A549 (cell line): ENCODE measurements at regions not wholly inside any gene's neighbourhood (a gene's known extent, or its start where the extent isn't known, plus 50 kb on each side); places are given as distances from the start of the nearest gene placed in this dataset.

ENCODE experiments used
- ATAC-seq, 2 experiments: fragments of 200-7000 bp in 1 of 2; fragments of >200 bp in 1 of 2; cut with Nextera tagmentation in 1 of 2; cut with Tn5 transposase in 1 of 2; 3 replicates each; pipeline versions ENCODE4 v1.8.0 to v1.9.1; 2018 to 2020; ENCODE audit warnings: mild to moderate bottlenecking in 1 of 2, moderate library complexity in 1 of 2
- CTCF ChIA-PET: fragments of 300-600 bp; sonication (Branson Sonifier 250); formaldehyde crosslinking; extraction: SDS; loops from one replicate; lab custom pipeline; 2021; ENCODE audit warnings: antibody characterized with exemption, inconsistent platforms; lab: Yijun Ruan, JAX
- POLR2A ChIA-PET: fragments of 350-600 bp; formaldehyde crosslinking; extraction: SDS; loops from one replicate; lab custom pipeline; 2021; ENCODE audit warnings: antibody characterized with exemption, inconsistent platforms; lab: Yijun Ruan, JAX
- DNase-seq, 2 experiments: peaks; one replicate each; pipeline versions ENCODE4 v3.0.0 to v3.0.0-alpha.2; 2011 to 2016; ENCODE audit warnings: low read depth in 1 of 2, low spot score in 1 of 2
- FAIRE-seq: peaks from 2 replicates; lab custom pipeline; 2011; peaks lifted over from hg19 to GRCh38; lab: Jason Lieb, UNC
- H3K27ac ChIP-seq, 2 experiments: fragments of >200 bp; sonication (Bioruptor Twin); formaldehyde crosslinking; 3 replicates each; pipeline ENCODE4 v1.5.1; 2016 to 2017
- H3K4me1 ChIP-seq: fragments of >200 bp; sonication (Bioruptor Twin); formaldehyde crosslinking; 3 replicates; pipeline ENCODE4 v1.6.1; 2016
- H3K4me2 ChIP-seq: fragments of >200 bp; sonication (Bioruptor Twin); formaldehyde crosslinking; 3 replicates; pipeline ENCODE4 v1.6.1; 2016
- H3K4me3 ChIP-seq: fragments of >200 bp; sonication (Bioruptor Twin); formaldehyde crosslinking; 3 replicates; pipeline ENCODE4 v1.5.1; 2016
- H3K9me3 ChIP-seq: fragments of >200 bp; sonication (Bioruptor Twin); formaldehyde crosslinking; 3 replicates; pipeline ENCODE4 v1.6.1; 2016
- BHLHE40 ChIP-seq: IDR thresholded peaks from 2 replicates; pipeline ENCODE4 v1.6.1; 2012; ENCODE audit warnings: low read depth, low read length, inconsistent platforms
- ESRRA ChIP-seq: fragments of 150-350 bp; IDR thresholded peaks from 2 replicates; pipeline ENCODE4 v1.6.1; 2014; ENCODE audit warnings: mild to moderate bottlenecking, low read length, borderline replicate concordance
- FOSB ChIP-seq: fragments of 250-450 bp; sonication (Bioruptor Pico); IDR thresholded peaks from 2 replicates; pipeline ENCODE4 v1.5.0; 2020; ENCODE audit warnings: mild to moderate bottlenecking, moderate library complexity
- FOSL2 ChIP-seq, 2 experiments: fragments of 450-650 bp in 1 of 2; fragments of >200 bp in 1 of 2; sonication (Bioruptor Twin) in 1 of 2; formaldehyde crosslinking; IDR thresholded peaks; 2 replicates each; pipeline versions ENCODE4 v1.5.0 to v1.6.1; 2016 to 2020; ENCODE audit warnings: mild to moderate bottlenecking in 1 of 2, moderate library complexity in 1 of 2
- FOXS1 ChIP-seq: fragments of 250-450 bp; sonication (Bioruptor Pico); IDR thresholded peaks from 2 replicates; pipeline ENCODE4 v1.5.0; 2020; ENCODE audit warnings: mild to moderate bottlenecking, moderate library complexity
- HDAC2 ChIP-seq: fragments of 200-600 bp; sonication (generic); IDR thresholded peaks from 2 replicates; pipeline ENCODE4 v1.6.1; 2016
- HEYL ChIP-seq: fragments of 250-450 bp; sonication (Bioruptor Pico); IDR thresholded peaks from 2 replicates; pipeline ENCODE4 v1.8.0; 2021; ENCODE audit warnings: mild to moderate bottlenecking, moderate library complexity
- KDM5A ChIP-seq: fragments of 200-600 bp; sonication (generic); IDR thresholded peaks from 2 replicates; pipeline ENCODE4 v1.6.1; 2016; ENCODE audit warnings: antibody characterized with exemption, mild to moderate bottlenecking
- MAZ ChIP-seq: fragments of 150-350 bp; IDR thresholded peaks from 2 replicates; pipeline ENCODE4 v1.6.1; 2014; ENCODE audit warnings: antibody characterized with exemption, low read depth, low read length, borderline replicate concordance
- NFE2L2 ChIP-seq: fragments of 150-350 bp; conservative IDR thresholded peaks from 2 replicates; pipeline ENCODE4 v1.6.1; 2014; ENCODE audit warnings: low read length
- NR3C1 ChIP-seq: fragments of >200 bp; sonication (Bioruptor Twin); formaldehyde crosslinking; IDR thresholded peaks from 3 replicates; pipeline ENCODE4 v1.6.1; 2017
- RARB ChIP-seq: fragments of 250-450 bp; sonication (Bioruptor Pico); IDR thresholded peaks from 2 replicates; pipeline ENCODE4 v1.8.0; 2021; ENCODE audit warnings: mild to moderate bottlenecking, moderate library complexity
- RFX5 ChIP-seq: fragments of 450-650 bp; IDR thresholded peaks from 2 replicates; pipeline ENCODE4 v1.7.1; 2014; ENCODE audit warnings: antibody characterized with exemption, mild to moderate bottlenecking, moderate library complexity
- TFCP2L1 ChIP-seq: fragments of 250-450 bp; sonication (Bioruptor Pico); IDR thresholded peaks from 2 replicates; pipeline ENCODE4 v1.5.0; 2021; ENCODE audit warnings: mild to moderate bottlenecking
- TP53 ChIP-seq: fragments of 250-450 bp; sonication (Bioruptor Pico); IDR thresholded peaks from 2 replicates; pipeline ENCODE4 v1.5.0; 2021; ENCODE audit warnings: mild to moderate bottlenecking, moderate library complexity
- ZC3H11A ChIP-seq: fragments of 450-650 bp; IDR thresholded peaks from 2 replicates; pipeline ENCODE4 v1.6.1; 2014; ENCODE audit warnings: antibody characterized with exemption, mild to moderate bottlenecking
- ZFP36 ChIP-seq: fragments of 450-650 bp; IDR thresholded peaks from 2 replicates; pipeline ENCODE4 v1.6.1; 2014; ENCODE audit warnings: borderline replicate concordance; ENCODE audit not compliant: partially characterized antibody
- WGBS: methylation state at CpG from one replicate; pipeline ENCODE4 v1.1.6; 2017; ENCODE audit errors: missing lambda C conversion rate; 5-methylcytosine and 5-hydroxymethylcytosine counted together
- TF ChIP-seq, protein P1 (sequence below): fragments of 450-650 bp; IDR thresholded peaks from 2 replicates; pipeline ENCODE4 v1.6.1; 2014; ENCODE audit warnings: antibody characterized with exemption
- TF ChIP-seq, protein P2 (sequence below): fragments of 250-450 bp; sonication (Bioruptor Pico); IDR thresholded peaks from 2 replicates; pipeline ENCODE4 v1.5.0; 2021; ENCODE audit warnings: mild to moderate bottlenecking, moderate library complexity, borderline replicate concordance
- TF ChIP-seq, protein P3 (sequence below): fragments of 150-350 bp; IDR thresholded peaks from 2 replicates; pipeline ENCODE4 v1.6.1; 2014; ENCODE audit warnings: low read depth, mild to moderate bottlenecking, low read length
- TF ChIP-seq, protein P4 (sequence below): fragments of >200 bp; sonication (Bioruptor Twin); formaldehyde crosslinking; IDR thresholded peaks from 3 replicates; pipeline ENCODE4 v1.6.1; 2016
- TF ChIP-seq, protein P5 (sequence below): fragments of >200 bp; sonication (Bioruptor Twin); formaldehyde crosslinking; IDR thresholded peaks from 3 replicates; pipeline ENCODE4 v1.5.1; 2016
- TF ChIP-seq, protein P6 (sequence below): IDR thresholded peaks from 2 replicates; pipeline ENCODE4 v1.6.1; 2012; ENCODE audit warnings: low read depth, borderline replicate concordance

DNA sequence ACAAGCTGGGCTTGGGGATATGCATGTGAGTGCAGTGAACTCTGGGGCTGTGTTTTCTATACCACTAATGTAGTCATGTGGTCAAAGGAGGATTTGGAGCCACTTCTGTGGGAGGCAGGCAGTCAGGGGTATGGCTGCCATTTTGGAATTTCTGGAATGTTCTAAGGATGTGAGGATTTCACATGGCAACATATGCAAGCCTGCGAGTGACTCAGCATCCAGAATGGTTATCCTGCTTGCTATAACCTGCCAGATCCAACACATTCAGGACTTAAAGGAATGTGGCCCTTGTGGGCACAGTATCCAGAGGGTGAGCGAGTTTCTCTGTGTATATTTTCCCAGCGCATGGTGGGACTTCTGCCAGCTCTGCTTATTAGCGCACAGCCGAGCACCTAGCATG is 249.2 kb upstream of the PWP1 start:
- ChIA-PET CTCF (interaction anchor here (1.3 to 2.1 kb wide), 2 partner anchors 171 to 305 kb away, joined by 5 to 7 read pairs; no protein-coding TSS in a partner anchor), POLR2A (no interaction called here)
- peak overlapping the region in 1 of 2 experiments; percentile 2; a peak in 3 of 6 replicates for H3K27ac ChIP-seq
- ATAC-seq, result peak; percentile 57 to 62; a peak in 4 of 6 replicates
- H3K4me2 ChIP-seq, result no peak overlapping the region
- DNase-seq, result peak; percentile 15 to 45
- H3K4me3 ChIP-seq, result no peak overlapping the region
- FAIRE-seq, result no peak
- no peaks in the 10 kb centered on the region for H3K9me3 ChIP-seq
- peaks cover 10% of the 10 kb centered on the region; the same call in 2 of the 3 replicates for H3K4me1 ChIP-seq
- WGBS, result 85% methylated on average over 5 of the region's 5 CpGs
- TF ChIP-seq BHLHE40 (no peak), FOXS1 (CRISPR knock-in tag) (no peak), RFX5 (no peak)

DNA sequence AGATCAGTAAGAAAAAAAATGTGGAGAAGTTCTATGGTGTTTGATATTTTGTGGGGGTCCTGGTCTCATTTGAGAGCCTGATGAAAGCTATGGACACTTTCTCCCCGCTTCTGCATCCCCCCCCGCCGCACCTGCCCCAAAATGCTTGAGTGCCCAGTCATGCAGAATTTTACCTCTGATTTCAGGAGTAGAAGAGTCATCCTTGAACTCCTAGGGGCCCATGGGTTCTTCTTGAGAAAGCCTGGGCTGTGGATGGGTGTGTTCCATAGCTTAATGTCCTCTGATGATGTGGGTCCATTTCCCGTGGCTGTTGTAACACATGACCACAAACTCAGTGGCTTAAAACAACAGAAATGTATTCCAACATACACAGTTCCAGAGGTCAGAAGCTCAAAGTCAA is 248.8 kb upstream of the PWP1 start:
- TF ChIP-seq TP53 (CRISPR knock-in tag) (no peak), ZC3H11A (no peak), RARB (CRISPR knock-in tag) (no peak), FOSL2 (IDR thresholded peaks at IDR 0.05) (no peak), FOSL2 (CRISPR knock-in tag; IDR thresholded peaks at IDR 0.05) (no peak), BHLHE40 (no peak), HEYL (CRISPR knock-in tag) (no peak), HDAC2 (no peak), KDM5A (no peak), NR3C1 (no peak), FOSB (CRISPR knock-in tag) (no peak)
- TF ChIP-seq, protein P1, sequence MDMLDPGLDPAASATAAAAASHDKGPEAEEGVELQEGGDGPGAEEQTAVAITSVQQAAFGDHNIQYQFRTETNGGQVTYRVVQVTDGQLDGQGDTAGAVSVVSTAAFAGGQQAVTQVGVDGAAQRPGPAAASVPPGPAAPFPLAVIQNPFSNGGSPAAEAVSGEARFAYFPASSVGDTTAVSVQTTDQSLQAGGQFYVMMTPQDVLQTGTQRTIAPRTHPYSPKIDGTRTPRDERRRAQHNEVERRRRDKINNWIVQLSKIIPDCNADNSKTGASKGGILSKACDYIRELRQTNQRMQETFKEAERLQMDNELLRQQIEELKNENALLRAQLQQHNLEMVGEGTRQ, result no peak
- TF ChIP-seq, protein P2, sequence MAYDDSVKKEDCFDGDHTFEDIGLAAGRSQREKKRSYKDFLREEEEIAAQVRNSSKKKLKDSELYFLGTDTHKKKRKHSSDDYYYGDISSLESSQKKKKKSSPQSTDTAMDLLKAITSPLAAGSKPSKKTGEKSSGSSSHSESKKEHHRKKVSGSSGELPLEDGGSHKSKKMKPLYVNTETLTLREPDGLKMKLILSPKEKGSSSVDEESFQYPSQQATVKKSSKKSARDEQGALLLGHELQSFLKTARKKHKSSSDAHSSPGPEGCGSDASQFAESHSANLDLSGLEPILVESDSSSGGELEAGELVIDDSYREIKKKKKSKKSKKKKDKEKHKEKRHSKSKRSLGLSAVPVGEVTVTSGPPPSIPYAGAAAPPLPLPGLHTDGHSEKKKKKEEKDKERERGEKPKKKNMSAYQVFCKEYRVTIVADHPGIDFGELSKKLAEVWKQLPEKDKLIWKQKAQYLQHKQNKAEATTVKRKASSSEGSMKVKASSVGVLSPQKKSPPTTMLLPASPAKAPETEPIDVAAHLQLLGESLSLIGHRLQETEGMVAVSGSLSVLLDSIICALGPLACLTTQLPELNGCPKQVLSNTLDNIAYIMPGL, result no peak
- H3K4me1 ChIP-seq, result peaks cover 10% of the 10 kb centered on the region; the same call in 2 of the 3 replicates
- no peak overlapping the region for H3K4me2 ChIP-seq
- peak overlapping the region in 1 of 2 experiments; percentile 2; a peak in 1 of 6 replicates for H3K27ac ChIP-seq
- ATAC-seq, result no peak
- no peaks in the 10 kb centered on the region for H3K9me3 ChIP-seq
- no peak for DNase-seq
- FAIRE-seq, result no peak
- WGBS, result 87% methylated on average over 4 of the region's 4 CpGs
- no peak overlapping the region for H3K4me3 ChIP-seq
- CTCF ChIA-PET, result interaction anchor here (0.6 to 2.1 kb wide), 3 partner anchors 170 to 1852 kb away, joined by 3 to 7 read pairs (median 5); no protein-coding TSS in a partner anchor
- POLR2A ChIA-PET, result no interaction called here

DNA sequence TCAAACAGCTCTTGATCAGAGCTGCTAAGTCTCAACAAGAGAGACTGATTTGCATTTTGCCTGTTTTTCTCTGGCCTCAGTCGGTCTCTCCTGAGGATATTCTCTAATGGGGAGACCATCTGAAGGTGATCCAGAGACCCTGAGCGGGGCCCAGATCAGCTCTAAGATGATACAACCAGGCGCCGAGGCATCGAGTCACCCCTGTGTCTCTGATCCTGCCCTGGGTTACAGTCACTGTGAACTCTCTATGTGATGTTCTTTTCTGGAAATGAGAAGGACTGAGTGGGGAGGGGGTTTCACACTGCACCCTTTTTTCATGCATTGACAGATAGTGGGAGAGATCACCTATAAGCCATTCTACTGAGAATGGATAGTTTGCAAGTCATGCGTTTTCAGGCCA is 247.6 kb upstream of the PWP1 start:
- 0 out of 6 replicates have a peak overlapping the region, but pooled peaks of 1 of the 2 experiments have one; percentile 6 for H3K27ac ChIP-seq
- 90% methylated on average over 6 of the region's 6 CpGs for WGBS
- POLR2A ChIA-PET, result no interaction called here
- no peak overlapping the region for H3K4me2 ChIP-seq
- no peak for ATAC-seq
- no peak for DNase-seq
- H3K4me3 ChIP-seq, result no peak overlapping the region
- H3K4me1 ChIP-seq, result peaks cover 10% of the 10 kb centered on the region; the same call in 2 of the 3 replicates
- no peaks in the 10 kb centered on the region for H3K9me3 ChIP-seq
- TF ChIP-seq ESRRA (no peak), BHLHE40 (no peak), NFE2L2 (no peak), RARB (CRISPR knock-in tag) (no peak), FOXS1 (CRISPR knock-in tag) (no peak), ZFP36 (no peak), TFCP2L1 (CRISPR knock-in tag) (no peak), MAZ (no peak)
- TF ChIP-seq, protein P3, sequence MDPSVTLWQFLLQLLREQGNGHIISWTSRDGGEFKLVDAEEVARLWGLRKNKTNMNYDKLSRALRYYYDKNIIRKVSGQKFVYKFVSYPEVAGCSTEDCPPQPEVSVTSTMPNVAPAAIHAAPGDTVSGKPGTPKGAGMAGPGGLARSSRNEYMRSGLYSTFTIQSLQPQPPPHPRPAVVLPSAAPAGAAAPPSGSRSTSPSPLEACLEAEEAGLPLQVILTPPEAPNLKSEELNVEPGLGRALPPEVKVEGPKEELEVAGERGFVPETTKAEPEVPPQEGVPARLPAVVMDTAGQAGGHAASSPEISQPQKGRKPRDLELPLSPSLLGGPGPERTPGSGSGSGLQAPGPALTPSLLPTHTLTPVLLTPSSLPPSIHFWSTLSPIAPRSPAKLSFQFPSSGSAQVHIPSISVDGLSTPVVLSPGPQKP, result no peak
- TF ChIP-seq, protein P4, sequence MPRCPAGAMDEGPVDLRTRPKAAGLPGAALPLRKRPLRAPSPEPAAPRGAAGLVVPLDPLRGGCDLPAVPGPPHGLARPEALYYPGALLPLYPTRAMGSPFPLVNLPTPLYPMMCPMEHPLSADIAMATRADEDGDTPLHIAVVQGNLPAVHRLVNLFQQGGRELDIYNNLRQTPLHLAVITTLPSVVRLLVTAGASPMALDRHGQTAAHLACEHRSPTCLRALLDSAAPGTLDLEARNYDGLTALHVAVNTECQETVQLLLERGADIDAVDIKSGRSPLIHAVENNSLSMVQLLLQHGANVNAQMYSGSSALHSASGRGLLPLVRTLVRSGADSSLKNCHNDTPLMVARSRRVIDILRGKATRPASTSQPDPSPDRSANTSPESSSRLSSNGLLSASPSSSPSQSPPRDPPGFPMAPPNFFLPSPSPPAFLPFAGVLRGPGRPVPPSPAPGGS, result no peak
- TF ChIP-seq, protein P2, result no peak
- TF ChIP-seq, protein P5, sequence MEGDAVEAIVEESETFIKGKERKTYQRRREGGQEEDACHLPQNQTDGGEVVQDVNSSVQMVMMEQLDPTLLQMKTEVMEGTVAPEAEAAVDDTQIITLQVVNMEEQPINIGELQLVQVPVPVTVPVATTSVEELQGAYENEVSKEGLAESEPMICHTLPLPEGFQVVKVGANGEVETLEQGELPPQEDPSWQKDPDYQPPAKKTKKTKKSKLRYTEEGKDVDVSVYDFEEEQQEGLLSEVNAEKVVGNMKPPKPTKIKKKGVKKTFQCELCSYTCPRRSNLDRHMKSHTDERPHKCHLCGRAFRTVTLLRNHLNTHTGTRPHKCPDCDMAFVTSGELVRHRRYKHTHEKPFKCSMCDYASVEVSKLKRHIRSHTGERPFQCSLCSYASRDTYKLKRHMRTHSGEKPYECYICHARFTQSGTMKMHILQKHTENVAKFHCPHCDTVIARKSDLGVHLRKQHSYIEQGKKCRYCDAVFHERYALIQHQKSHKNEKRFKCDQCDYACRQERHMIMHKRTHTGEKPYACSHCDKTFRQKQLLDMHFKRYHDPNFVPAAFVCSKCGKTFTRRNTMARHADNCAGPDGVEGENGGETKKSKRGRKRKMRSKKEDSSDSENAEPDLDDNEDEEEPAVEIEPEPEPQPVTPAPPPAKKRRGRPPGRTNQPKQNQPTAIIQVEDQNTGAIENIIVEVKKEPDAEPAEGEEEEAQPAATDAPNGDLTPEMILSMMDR, result no peak
- TF ChIP-seq, protein P6, sequence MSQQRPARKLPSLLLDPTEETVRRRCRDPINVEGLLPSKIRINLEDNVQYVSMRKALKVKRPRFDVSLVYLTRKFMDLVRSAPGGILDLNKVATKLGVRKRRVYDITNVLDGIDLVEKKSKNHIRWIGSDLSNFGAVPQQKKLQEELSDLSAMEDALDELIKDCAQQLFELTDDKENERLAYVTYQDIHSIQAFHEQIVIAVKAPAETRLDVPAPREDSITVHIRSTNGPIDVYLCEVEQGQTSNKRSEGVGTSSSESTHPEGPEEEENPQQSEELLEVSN, result no peak
- TF ChIP-seq, all 56 proteins: peak for 0
- FAIRE-seq, result no peak
- CTCF ChIA-PET, result interaction anchor here (0.6 to 2.1 kb wide), 5 partner anchors 10 to 307 kb away, joined by 3 to 7 read pairs (median 4); no protein-coding TSS in a partner anchor
